HEK293 (cell line): ENCODE measurements at regions not wholly inside any gene's neighbourhood (a gene's known extent, or its start where the extent isn't known, plus 50 kb on each side); places are given as distances from the start of the nearest gene placed in this dataset.

ENCODE experiments used
- CTCF ChIA-PET: fragments of 350-600 bp; formaldehyde crosslinking; extraction: SDS; loops from one replicate; lab custom pipeline; 2021; ENCODE audit warnings: antibody characterized with exemption; lab: Yijun Ruan, JAX
- POLR2A ChIA-PET: fragments of 300-600 bp; formaldehyde crosslinking; extraction: SDS; loops from one replicate; lab custom pipeline; 2020; ENCODE audit warnings: antibody characterized with exemption, inconsistent platforms; lab: Yijun Ruan, JAX
- H3K27ac ChIP-seq: fragments of 200-500 bp; sonication (Bioruptor generic); 2 replicates; pipeline ENCODE4 v1.5.1; 2014; ENCODE audit warnings: low read depth, low read length, control low read depth, inconsistent platforms; ENCODE audit errors: extremely low read depth
- H3K36me3 ChIP-seq, 2 experiments: fragments of 200-500 bp in 1 of 2; sonication (Bioruptor generic) in 1 of 2; 1 replicate in 1 of 2; 2 replicates in 1 of 2; pipeline ENCODE4 v1.5.1; 2014 to 2017; ENCODE audit warnings: inconsistent platforms in 2 of 2, low read length in 2 of 2; ENCODE audit not compliant: control insufficient read depth in 2 of 2, insufficient read depth in 1 of 2
- H3K4me1 ChIP-seq: fragments of 200-500 bp; sonication (Bioruptor generic); 2 replicates; pipeline ENCODE4 v1.5.1; 2014; ENCODE audit warnings: mild to moderate bottlenecking, low read length, inconsistent platforms; ENCODE audit not compliant: control insufficient read depth, insufficient read depth
- H3K4me3 ChIP-seq: 2 replicates; pipeline ENCODE4 v1.5.1; 2011; ENCODE audit warnings: low read depth, mild to moderate bottlenecking, control low read depth, low read length, moderate library complexity
- H3K9me3 ChIP-seq: fragments of 200-500 bp; sonication (Bioruptor generic); 2 replicates; pipeline ENCODE4 v1.5.1; 2014; ENCODE audit warnings: low read depth, low read length, inconsistent platforms; ENCODE audit not compliant: control insufficient read depth, insufficient read depth
- BCL11A ChIP-seq: fragments of 450-650 bp; formaldehyde crosslinking; IDR thresholded peaks from 2 replicates; pipeline ENCODE4 v1.5.1; 2016; ENCODE audit warnings: low read depth, missing biosample characterization, missing genetic modification characterization
- GLI2 ChIP-seq: fragments of 450-650 bp; formaldehyde crosslinking; IDR thresholded peaks from 2 replicates; pipeline ENCODE4; 2017; ENCODE audit warnings: missing biosample characterization, missing genetic modification characterization, low read depth, borderline replicate concordance
- OSR2 ChIP-seq: fragments of 450-650 bp; formaldehyde crosslinking; IDR thresholded peaks from 2 replicates; pipeline ENCODE4 v1.5.1; 2016; ENCODE audit warnings: missing biosample characterization, missing genetic modification characterization
- SCRT2 ChIP-seq: fragments of 450-650 bp; formaldehyde crosslinking; IDR thresholded peaks from 2 replicates; pipeline ENCODE4 v1.5.1; 2016; ENCODE audit warnings: missing biosample characterization, missing genetic modification characterization
- SP2 ChIP-seq: fragments of 450-650 bp; formaldehyde crosslinking; IDR thresholded peaks from 2 replicates; pipeline ENCODE4 v1.5.1; 2016; ENCODE audit warnings: missing biosample characterization, missing genetic modification characterization
- TSHZ1 ChIP-seq: fragments of 450-650 bp; formaldehyde crosslinking; IDR thresholded peaks from 2 replicates; pipeline ENCODE4 v1.5.1; 2016; ENCODE audit warnings: missing biosample characterization, missing genetic modification characterization, borderline replicate concordance
- YY2 ChIP-seq: fragments of 450-650 bp; formaldehyde crosslinking; IDR thresholded peaks from 2 replicates; pipeline ENCODE4 v1.5.1; 2016; ENCODE audit warnings: missing biosample characterization, missing genetic modification characterization
- ZEB2 ChIP-seq: fragments of 450-650 bp; formaldehyde crosslinking; IDR thresholded peaks from 2 replicates; pipeline ENCODE4 v1.5.1; 2016; ENCODE audit warnings: missing biosample characterization, missing genetic modification characterization
- ZIC2 ChIP-seq: fragments of 450-650 bp; formaldehyde crosslinking; IDR thresholded peaks from 2 replicates; pipeline ENCODE4 v1.5.1; 2016; ENCODE audit warnings: missing biosample characterization, missing genetic modification characterization
- ZNF169 ChIP-seq: fragments of 450-650 bp; formaldehyde crosslinking; IDR thresholded peaks from 2 replicates; pipeline ENCODE4 v1.5.1; 2016; ENCODE audit warnings: missing biosample characterization, missing genetic modification characterization
- ZNF175 ChIP-seq: fragments of 450-650 bp; formaldehyde crosslinking; IDR thresholded peaks from 2 replicates; pipeline ENCODE4 v1.5.1; 2016; ENCODE audit warnings: missing biosample characterization, missing genetic modification characterization
- ZNF18 ChIP-seq: fragments of 450-650 bp; formaldehyde crosslinking; IDR thresholded peaks from 2 replicates; pipeline ENCODE4 v1.5.1; 2016; ENCODE audit warnings: missing biosample characterization, missing genetic modification characterization
- ZNF404 ChIP-seq: fragments of 450-650 bp; formaldehyde crosslinking; IDR thresholded peaks from 2 replicates; pipeline ENCODE4 v1.5.1; 2017; ENCODE audit warnings: missing biosample characterization, missing genetic modification characterization
- ZNF654 ChIP-seq: fragments of 450-650 bp; formaldehyde crosslinking; IDR thresholded peaks from 2 replicates; pipeline ENCODE4 v1.5.1; 2016; ENCODE audit warnings: low read depth, missing biosample characterization, missing genetic modification characterization
- ZNF664 ChIP-seq: fragments of 450-650 bp; formaldehyde crosslinking; IDR thresholded peaks from 2 replicates; pipeline ENCODE4 v1.5.1; 2016; ENCODE audit warnings: missing biosample characterization, missing genetic modification characterization
- ZNF785 ChIP-seq: fragments of 450-650 bp; formaldehyde crosslinking; IDR thresholded peaks from 2 replicates; pipeline ENCODE4 v1.5.1; 2016; ENCODE audit warnings: missing biosample characterization, missing genetic modification characterization
- TF ChIP-seq, protein P1 (sequence below): fragments of 450-650 bp; formaldehyde crosslinking; IDR thresholded peaks from 2 replicates; pipeline ENCODE4 v1.5.1; 2016; ENCODE audit warnings: missing biosample characterization, missing genetic modification characterization
- TF ChIP-seq, protein P2 (sequence below): fragments of 450-650 bp; formaldehyde crosslinking; IDR thresholded peaks from 2 replicates; pipeline ENCODE4 v1.5.1; 2016; ENCODE audit warnings: missing biosample characterization, missing genetic modification characterization

DNA sequence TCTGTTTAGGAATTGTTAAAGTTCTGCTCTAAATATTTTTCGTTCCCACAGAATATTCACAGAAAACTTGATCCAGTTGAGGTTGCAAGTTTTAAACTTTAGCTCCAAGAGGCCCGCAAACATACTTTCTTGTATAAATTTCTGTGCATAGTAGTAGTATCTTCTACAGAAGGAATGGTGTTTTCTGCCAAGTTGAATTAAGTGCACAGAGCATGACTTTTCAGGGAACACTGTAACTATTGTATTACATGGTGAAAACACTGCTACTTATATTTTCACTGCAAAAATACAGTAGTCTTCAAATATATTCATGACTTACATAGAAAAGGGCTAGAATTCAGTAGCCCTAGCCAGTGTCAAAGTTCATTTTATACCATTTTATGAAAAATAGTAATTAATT is 67.0 kb downstream of the SUCNR1 start (continued):
- no peak for TF ChIP-seq YY2

DNA sequence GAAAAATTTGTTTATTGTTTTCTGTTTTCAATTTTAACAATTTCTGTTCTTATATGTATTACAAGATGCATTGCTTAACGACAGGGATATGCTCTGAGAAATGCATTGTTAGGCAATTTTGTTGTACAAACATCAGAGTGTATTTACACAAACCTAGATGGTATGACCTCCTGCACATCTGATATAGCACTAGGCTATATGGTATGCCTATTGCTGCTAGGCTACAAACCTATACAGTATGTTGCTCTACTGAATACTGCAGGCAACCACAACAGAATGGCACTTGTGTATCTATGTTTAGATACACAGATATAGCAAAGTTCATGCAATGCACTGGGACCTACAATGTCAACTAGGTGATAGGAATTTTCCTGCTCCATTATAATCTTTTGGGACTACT is 70.1 kb downstream of the SUCNR1 start:
- H3K4me1 ChIP-seq: no peaks in the 10 kb centered on the region
- H3K27ac ChIP-seq: no peak overlapping the region
- no peak overlapping the region for H3K4me3 ChIP-seq
- TF ChIP-seq GLI2 (tag by site-specific recombination) (no peak), ZEB2 (tag by site-specific recombination) (no peak), SP2 (tag by site-specific recombination) (no peak), ZNF175 (tag by site-specific recombination) (no peak), ZNF169 (tag by site-specific recombination) (no peak), ZNF18 (no peak), SCRT2 (tag by site-specific recombination) (no peak), TSHZ1 (no peak), ZNF785 (no peak)
- TF ChIP-seq, protein P1, sequence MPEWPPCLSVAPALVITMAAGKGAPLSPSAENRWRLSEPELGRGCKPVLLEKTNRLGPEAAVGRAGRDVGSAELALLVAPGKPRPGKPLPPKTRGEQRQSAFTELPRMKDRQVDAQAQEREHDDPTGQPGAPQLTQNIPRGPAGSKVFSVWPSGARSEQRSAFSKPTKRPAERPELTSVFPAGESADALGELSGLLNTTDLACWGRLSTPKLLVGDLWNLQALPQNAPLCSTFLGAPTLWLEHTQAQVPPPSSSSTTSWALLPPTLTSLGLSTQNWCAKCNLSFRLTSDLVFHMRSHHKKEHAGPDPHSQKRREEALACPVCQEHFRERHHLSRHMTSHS: no peak
- H3K9me3 ChIP-seq: no peaks in the 10 kb centered on the region
- no peaks in the 10 kb centered on the region for H3K36me3 ChIP-seq
- POLR2A ChIA-PET: no interaction called here
- CTCF ChIA-PET: no interaction called here

DNA sequence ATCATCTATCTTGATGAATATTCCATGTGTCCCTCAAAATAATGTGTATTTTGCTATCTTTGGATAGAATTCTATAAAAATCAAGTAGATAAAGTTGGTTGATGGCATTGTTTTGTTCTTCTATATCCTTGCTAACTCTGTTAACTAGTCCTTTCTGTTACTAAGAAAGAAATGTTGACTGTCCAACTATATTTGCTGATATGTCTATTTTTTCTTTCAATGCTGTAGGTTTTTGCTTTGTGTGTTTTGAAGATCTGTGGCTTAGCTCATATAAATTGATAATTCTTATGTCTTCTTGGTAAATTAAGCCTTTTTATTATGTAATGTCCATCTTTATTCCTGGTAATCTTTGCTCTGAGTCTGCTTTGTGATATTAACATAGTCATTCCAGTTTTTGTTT is 70.9 kb downstream of the SUCNR1 start:
- ChIA-PET POLR2A (no interaction called here), CTCF (interaction anchor here (0.6 kb wide), 1 partner anchor 1276 kb away, joined by 3 read pairs; no protein-coding TSS in a partner anchor)
- no peak for TF ChIP-seq ZNF654 (tag by site-specific recombination)
- no peak for TF ChIP-seq BCL11A (tag by site-specific recombination)
- no peak for TF ChIP-seq ZIC2
- no peak for TF ChIP-seq OSR2 (tag by site-specific recombination)
- TF ChIP-seq ZNF404 (tag by site-specific recombination): no peak
- no peak for TF ChIP-seq ZNF175 (tag by site-specific recombination)
- TF ChIP-seq, protein P2, sequence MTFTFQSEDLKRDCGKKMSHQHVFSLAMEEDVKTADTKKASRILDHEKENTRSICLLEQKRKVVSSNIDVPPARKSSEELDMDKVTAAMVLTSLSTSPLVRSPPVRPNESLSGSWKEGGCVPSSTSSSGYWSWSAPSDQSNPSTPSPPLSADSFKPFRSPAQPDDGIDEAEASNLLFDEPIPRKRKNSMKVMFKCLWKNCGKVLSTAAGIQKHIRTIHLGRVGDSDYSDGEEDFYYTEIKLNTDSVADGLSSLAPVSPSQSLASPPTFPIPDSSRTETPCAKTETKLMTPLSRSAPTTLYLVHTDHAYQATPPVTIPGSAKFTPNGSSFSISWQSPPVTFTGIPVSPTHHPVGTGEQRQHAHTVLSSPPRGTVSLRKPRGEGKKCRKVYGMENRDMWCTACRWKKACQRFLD (tag by site-specific recombination): no peak
- no peak for TF ChIP-seq ZNF664 (tag by site-specific recombination)
- no peak for TF ChIP-seq YY2
- Histone ChIP-seq H3K9me3 (no peaks in the 10 kb centered on the region), H3K27ac (no peak overlapping the region), H3K4me3 (no peak overlapping the region), H3K36me3 (no peaks in the 10 kb centered on the region), H3K4me1 (no peaks in the 10 kb centered on the region)
